OCI-LY7 (cell line): ENCODE measurements at regions not wholly inside any gene's neighbourhood (a gene's known extent, or its start where the extent isn't known, plus 50 kb on each side); places are given as distances from the start of the nearest gene placed in this dataset.

Source experiments
- BruUV-seq: library from RNA; stranded (reverse); fragments of 400-500 nt; replicated peaks from 2 replicates; lab custom pipeline; 2021; lab: Mats Ljungman, UMichigan
- CTCF ChIA-PET: fragments of 300-600 bp; sonication (Branson Sonifier 250); formaldehyde crosslinking; loops from one replicate; lab custom pipeline; 2022; ENCODE audit warnings: antibody characterized with exemption; ENCODE audit not compliant: unreplicated experiment; lab: Charles Lee
- POLR2A ChIA-PET: fragments of 300-600 bp; sonication (Branson Sonifier 250); formaldehyde crosslinking; loops from one replicate; lab custom pipeline; 2022; ENCODE audit warnings: antibody characterized with exemption; lab: Charles Lee
- DNase-seq: peaks from one replicate; pipeline ENCODE4 v3.0.0-alpha.2; 2015; ENCODE audit warnings: low spot score
- H2AFZ ChIP-seq: fragments of 200-600 bp; sonication (generic), shearing (Covaris generic); 2 replicates; pipeline ENCODE4 v1.6.1; 2014; ENCODE audit warnings: mild to moderate bottlenecking, antibody characterized with exemption, low read length, moderate library complexity
- H3K27ac ChIP-seq: fragments of 200-600 bp; sonication (generic); 2 replicates; pipeline ENCODE4 v1.5.1; 2014; ENCODE audit warnings: mixed run types, low read depth, mild to moderate bottlenecking, moderate library complexity, low read length, inconsistent platforms; ENCODE audit not compliant: poor library complexity, severe bottlenecking
- H3K36me3 ChIP-seq: fragments of 200-600 bp; sonication (generic); 2 replicates; pipeline ENCODE4 v1.6.1; 2014; ENCODE audit warnings: mild to moderate bottlenecking, antibody characterized with exemption, low read length, moderate library complexity, mixed read lengths; ENCODE audit not compliant: insufficient read depth
- H3K4me1 ChIP-seq: fragments of 200-600 bp; sonication (generic); 2 replicates; pipeline ENCODE4 v1.5.1; 2014; ENCODE audit warnings: mild to moderate bottlenecking, low read length; ENCODE audit not compliant: insufficient read depth, poor library complexity, severe bottlenecking
- H3K4me2 ChIP-seq: fragments of 200-600 bp; sonication (generic); 2 replicates; pipeline ENCODE4 v1.6.1; 2014; ENCODE audit warnings: mild to moderate bottlenecking, low read length
- H3K4me3 ChIP-seq: fragments of 200-600 bp; sonication (generic); 2 replicates; pipeline ENCODE4 v1.5.1; 2014; ENCODE audit warnings: mild to moderate bottlenecking, low read depth, low read length; ENCODE audit not compliant: poor library complexity, severe bottlenecking
- H3K79me2 ChIP-seq: fragments of 200-600 bp; sonication (generic); 2 replicates; pipeline ENCODE4 v1.6.1; 2016; ENCODE audit warnings: low read depth, mild to moderate bottlenecking, low read length, moderate library complexity, mixed read lengths; ENCODE audit not compliant: insufficient read depth
- H3K9me2 ChIP-seq: fragments of 200-600 bp; sonication (generic); 2 replicates; pipeline ENCODE4 v1.6.1; 2016; ENCODE audit warnings: mild to moderate bottlenecking, low read length, mixed read lengths; ENCODE audit not compliant: insufficient read depth
- H3K9me3 ChIP-seq: fragments of 200-600 bp; sonication (generic); 2 replicates; pipeline ENCODE4 v1.6.1; 2014; ENCODE audit warnings: mild to moderate bottlenecking, mixed run types, low read length, mixed read lengths
- H4K20me1 ChIP-seq: fragments of 200-600 bp; sonication (generic); 2 replicates; pipeline ENCODE4 v1.6.1; 2014; ENCODE audit warnings: mild to moderate bottlenecking, antibody characterized with exemption, low read length, moderate library complexity, mixed read lengths; ENCODE audit not compliant: insufficient read depth
- EZH2phosphoT487 ChIP-seq: fragments of 200-600 bp; sonication (generic); IDR thresholded peaks from 2 replicates; pipeline ENCODE4 v1.6.1; 2018; ENCODE audit warnings: low read depth, borderline replicate concordance, mild to moderate bottlenecking, mixed run types, antibody characterized with exemption, low read length, moderate library complexity, mixed read lengths
- intact Hi-C: fragments of 100-400 bp; cut with micrococcal nuclease; formaldehyde crosslinking; loops from one replicate; pipeline ENCODE4 v1.10.0; 2022; ENCODE audit not compliant: unreplicated experiment
- TF ChIP-seq, protein P1 (sequence below): fragments of 200-600 bp; sonication (generic); conservative IDR thresholded peaks from 2 replicates; pipeline ENCODE4 v1.5.1; 2014; ENCODE audit warnings: mild to moderate bottlenecking, antibody characterized with exemption, low read length, moderate library complexity, mixed read lengths

- no peaks in the 10 kb centered on the region for H4K20me1 ChIP-seq
- H3K36me3 ChIP-seq: no peaks in the 10 kb centered on the region
- CTCF ChIA-PET: no interaction called here
Measured at GRCh38 chr13:22655106-22655852, 525.5 kb upstream of the SGCG start.

DNA sequence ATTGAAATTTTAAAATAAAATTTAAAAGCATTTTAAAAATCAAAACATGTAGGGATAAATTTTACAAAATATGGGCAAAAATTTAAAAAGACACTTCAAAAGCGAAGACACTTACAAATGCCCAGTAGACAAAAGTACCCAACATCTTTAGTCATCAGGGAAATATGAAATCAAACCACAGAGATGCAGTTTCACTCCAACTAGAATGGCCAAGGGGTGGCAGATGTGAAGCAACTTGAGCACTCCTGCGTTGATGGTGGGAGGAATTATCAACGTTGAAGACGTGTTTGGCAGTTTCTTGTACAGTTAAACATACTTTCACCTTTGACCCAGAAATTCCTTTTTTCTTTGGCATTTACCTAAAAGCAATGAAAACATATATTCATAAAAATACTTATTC, 518.0 kb upstream of the SGCG start:
- no peaks in the 10 kb centered on the region for H3K79me2 ChIP-seq
- H3K9me2 ChIP-seq: no peaks in the 10 kb centered on the region
- no peak overlapping the region for H3K27ac ChIP-seq
- BruUV-seq: no TSS peak
- DNase-seq: no peak
- TF ChIP-seq, protein P1, sequence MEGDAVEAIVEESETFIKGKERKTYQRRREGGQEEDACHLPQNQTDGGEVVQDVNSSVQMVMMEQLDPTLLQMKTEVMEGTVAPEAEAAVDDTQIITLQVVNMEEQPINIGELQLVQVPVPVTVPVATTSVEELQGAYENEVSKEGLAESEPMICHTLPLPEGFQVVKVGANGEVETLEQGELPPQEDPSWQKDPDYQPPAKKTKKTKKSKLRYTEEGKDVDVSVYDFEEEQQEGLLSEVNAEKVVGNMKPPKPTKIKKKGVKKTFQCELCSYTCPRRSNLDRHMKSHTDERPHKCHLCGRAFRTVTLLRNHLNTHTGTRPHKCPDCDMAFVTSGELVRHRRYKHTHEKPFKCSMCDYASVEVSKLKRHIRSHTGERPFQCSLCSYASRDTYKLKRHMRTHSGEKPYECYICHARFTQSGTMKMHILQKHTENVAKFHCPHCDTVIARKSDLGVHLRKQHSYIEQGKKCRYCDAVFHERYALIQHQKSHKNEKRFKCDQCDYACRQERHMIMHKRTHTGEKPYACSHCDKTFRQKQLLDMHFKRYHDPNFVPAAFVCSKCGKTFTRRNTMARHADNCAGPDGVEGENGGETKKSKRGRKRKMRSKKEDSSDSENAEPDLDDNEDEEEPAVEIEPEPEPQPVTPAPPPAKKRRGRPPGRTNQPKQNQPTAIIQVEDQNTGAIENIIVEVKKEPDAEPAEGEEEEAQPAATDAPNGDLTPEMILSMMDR: no peak
- TF ChIP-seq EZH2phosphoT487: no peak
- no peaks in the 10 kb centered on the region for H4K20me1 ChIP-seq
- no peaks in the 10 kb centered on the region for H3K4me1 ChIP-seq
- POLR2A ChIA-PET: no interaction called here
- H3K4me3 ChIP-seq: no peak overlapping the region
- intact Hi-C loops: no loop called here
- CTCF ChIA-PET: no interaction called here
- H3K4me2 ChIP-seq: no peak overlapping the region
- no peak overlapping the region for H2AFZ ChIP-seq
- no peaks in the 10 kb centered on the region for H3K9me3 ChIP-seq
- no peaks in the 10 kb centered on the region for H3K36me3 ChIP-seq

More at GRCh38 chr13:22655106-22655852, 525.5 kb upstream of the SGCG start:
- no peaks in the 10 kb centered on the region for H3K9me3 ChIP-seq
- H3K4me1 ChIP-seq: no peaks in the 10 kb centered on the region
- POLR2A ChIA-PET: no interaction called here
- H3K27ac ChIP-seq: no peak overlapping the region
- H3K79me2 ChIP-seq: no peaks in the 10 kb centered on the region
- no peak overlapping the region for H3K4me2 ChIP-seq
- no peak overlapping the region for H3K4me3 ChIP-seq
- no TSS peak for BruUV-seq
- no peak overlapping the region for H2AFZ ChIP-seq
- intact Hi-C loops: no loop called here
- no peaks in the 10 kb centered on the region for H3K9me2 ChIP-seq
- no peak for DNase-seq
- no peak for TF ChIP-seq EZH2phosphoT487
- TF ChIP-seq, protein P1: no peak

DNA sequence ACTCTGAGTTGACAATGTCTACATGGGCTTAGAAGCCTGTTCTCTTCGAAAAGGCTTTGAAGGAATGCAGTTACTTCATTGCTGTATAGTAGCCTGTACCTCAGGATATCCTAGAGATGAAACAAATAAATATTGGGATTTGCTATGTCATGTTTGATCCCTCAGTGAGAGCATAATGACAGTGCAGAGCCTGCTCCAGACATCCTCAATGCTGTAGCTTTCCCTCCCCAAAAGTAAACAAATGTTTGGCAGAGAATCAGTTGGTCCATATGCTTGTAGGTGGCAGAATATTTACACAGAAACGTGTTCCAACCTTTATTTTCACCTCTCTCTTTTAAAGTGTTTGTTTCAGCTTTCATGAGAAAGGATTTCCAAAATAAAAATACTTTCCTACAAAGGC, 515.3 kb upstream of the SGCG start:
- BruUV-seq: no TSS peak
- no peak overlapping the region for H3K4me3 ChIP-seq
- TF ChIP-seq, protein P1: no peak
- no peak for TF ChIP-seq EZH2phosphoT487

More for the DNA sequence above, 515.3 kb upstream of the SGCG start:
- Histone ChIP-seq H3K4me1 (no peaks in the 10 kb centered on the region), H2AFZ (no peak overlapping the region), H3K9me3 (no peaks in the 10 kb centered on the region), H3K36me3 (no peaks in the 10 kb centered on the region), H3K79me2 (no peaks in the 10 kb centered on the region), H3K4me2 (no peak overlapping the region), H4K20me1 (no peaks in the 10 kb centered on the region), H3K9me2 (no peaks in the 10 kb centered on the region), H3K27ac (no peak overlapping the region)
- intact Hi-C loops: no loop called here
- ChIA-PET POLR2A (no interaction called here), CTCF (no interaction called here)
- no peak for DNase-seq
